ENCODE measurements at regions not wholly inside any gene's neighbourhood (a gene's known extent, or its start where the extent isn't known, plus 50 kb on each side); places are given as distances from the start of the nearest gene placed in this dataset.

- H3K9ac ChIP-seq (ENCODE audit: low read depth, low read length), result no peak overlapping the region
- H3K79me2 ChIP-seq (ENCODE audit: insufficient read depth, low read length), result no peaks in the 10 kb centered on the region
- TF ChIP-seq CTCF (IDR thresholded peaks at IDR 0.05; ENCODE audit: borderline replicate concordance, extremely low read depth, low read length, poor library complexity, severe bottlenecking) (no peak), EZH2 (IDR thresholded peaks at IDR 0.05; ENCODE audit: borderline replicate concordance, low read depth, low read length, severe bottlenecking) (no peak)
- H3K9me3 ChIP-seq (ENCODE audit: insufficient read depth, low read length, severe bottlenecking), result no peaks in the 10 kb centered on the region
- H3K4me1 ChIP-seq (ENCODE audit: insufficient read depth, low read length), result no peaks in the 10 kb centered on the region
- H4K20me1 ChIP-seq (ENCODE audit: insufficient read depth, low read length), result 0 out of 2 replicates have a peak, but pooled peaks cover 6% of the 10 kb centered on the region
- no peak overlapping the region for H3K4me2 ChIP-seq (ENCODE audit: insufficient read depth, low read length)
- H2AFZ ChIP-seq (ENCODE audit: low read depth, low read length), result no peak overlapping the region
- DNase-seq (no peak), ATAC-seq (ENCODE audit: insufficient read depth, low read depth) (no peak)
- no peaks in the 10 kb centered on the region for H3K27me3 ChIP-seq (ENCODE audit: insufficient read depth, low read length, poor library complexity)
- no peaks in the 10 kb centered on the region for H3K36me3 ChIP-seq (ENCODE audit: insufficient read depth, low read length)
- H3K27ac ChIP-seq (ENCODE audit: low read length), result no peak overlapping the region
- no peak overlapping the region for H3K4me3 ChIP-seq (ENCODE audit: low read depth in 1 of 2, low read length in 2 of 2)
These were observed 80.4 kb downstream of the ENGASE start for GRCh38 chr17:79154951-79155585.

- Histone ChIP-seq H3K9me3 (ENCODE audit: insufficient read depth, low read length, severe bottlenecking) (no peaks in the 10 kb centered on the region), H3K4me1 (ENCODE audit: insufficient read depth, low read length) (no peaks in the 10 kb centered on the region), H3K27ac (ENCODE audit: low read length) (no peak overlapping the region), H3K4me3 (ENCODE audit: low read depth in 1 of 2, low read length in 2 of 2) (no peak overlapping the region), H3K79me2 (ENCODE audit: insufficient read depth, low read length) (no peaks in the 10 kb centered on the region), H3K27me3 (ENCODE audit: insufficient read depth, low read length, poor library complexity) (no peaks in the 10 kb centered on the region), H4K20me1 (ENCODE audit: insufficient read depth, low read length) (0 out of 2 replicates have a peak, but pooled peaks cover 6% of the 10 kb centered on the region), H3K36me3 (ENCODE audit: insufficient read depth, low read length) (no peaks in the 10 kb centered on the region), H3K9ac (ENCODE audit: low read depth, low read length) (no peak overlapping the region), H2AFZ (ENCODE audit: low read depth, low read length) (no peak overlapping the region), H3K4me2 (ENCODE audit: insufficient read depth, low read length) (no peak overlapping the region)
- ATAC-seq (ENCODE audit: insufficient read depth, low read depth) (no peak), DNase-seq (no peak)
- TF ChIP-seq EZH2 (IDR thresholded peaks at IDR 0.05; ENCODE audit: borderline replicate concordance, low read depth, low read length, severe bottlenecking) (no peak), CTCF (IDR thresholded peaks at IDR 0.05; ENCODE audit: borderline replicate concordance, extremely low read depth, low read length, poor library complexity, severe bottlenecking) (no peak)
These were observed 79.8 kb downstream of the ENGASE start for GRCh38 chr17:79154446-79154845.

GRCh38 chr17:79153367-79154130 is 78.9 kb downstream of the ENGASE start:
- no peaks in the 10 kb centered on the region for H3K79me2 ChIP-seq (ENCODE audit: insufficient read depth, low read length)
- no peak overlapping the region for H3K4me3 ChIP-seq (ENCODE audit: low read depth in 1 of 2, low read length in 2 of 2)
- no peak overlapping the region for H3K4me2 ChIP-seq (ENCODE audit: insufficient read depth, low read length)
- H3K4me1 ChIP-seq (ENCODE audit: insufficient read depth, low read length), result no peaks in the 10 kb centered on the region
- no peaks in the 10 kb centered on the region for H3K27me3 ChIP-seq (ENCODE audit: insufficient read depth, low read length, poor library complexity)
- no peak overlapping the region for H3K27ac ChIP-seq (ENCODE audit: low read length)
- no peak overlapping the region for H2AFZ ChIP-seq (ENCODE audit: low read depth, low read length)
- no peaks in the 10 kb centered on the region for H3K9me3 ChIP-seq (ENCODE audit: insufficient read depth, low read length, severe bottlenecking)
- H4K20me1 ChIP-seq (ENCODE audit: insufficient read depth, low read length), result 0 out of 2 replicates have a peak, but pooled peaks cover 3% of the 10 kb centered on the region
- no peak overlapping the region for H3K9ac ChIP-seq (ENCODE audit: low read depth, low read length)
- no peak for ATAC-seq (ENCODE audit: insufficient read depth, low read depth)
- no peak for DNase-seq
- no peaks in the 10 kb centered on the region for H3K36me3 ChIP-seq (ENCODE audit: insufficient read depth, low read length)
- TF ChIP-seq EZH2 (IDR thresholded peaks at IDR 0.05; ENCODE audit: borderline replicate concordance, low read depth, low read length, severe bottlenecking) (no peak), CTCF (IDR thresholded peaks at IDR 0.05; ENCODE audit: borderline replicate concordance, extremely low read depth, low read length, poor library complexity, severe bottlenecking) (no peak)

Measured in DND-41 (cell line).